ENCODE measurements at regions not wholly inside any gene's neighbourhood (a gene's known extent, or its start where the extent isn't known, plus 50 kb on each side); places are given as distances from the start of the nearest gene placed in this dataset.
"Not testable (repeated sequence)": the region's sequence is repeated elsewhere in the genome, so short reads cannot be mapped to it uniquely, and the experiment has no call there.

- Histone ChIP-seq H3K4me3 (ENCODE audit: low read length) (no peak overlapping the region), H3K9me3 (ENCODE audit: control insufficient read depth, low read length) (no peaks in the 10 kb centered on the region), H3K36me3 (ENCODE audit: control insufficient read depth, insufficient read depth, low read length) (no peaks in the 10 kb centered on the region)
Measured at GRCh38 chr18:75694292-75694691, 266.8 kb upstream of the SMIM21 start.

GRCh38 chr18:75691483-75691882, 264.0 kb upstream of the SMIM21 start:
- Histone ChIP-seq H3K4me1 (ENCODE audit: control insufficient read depth, insufficient read depth, low read length) (no peaks in the 10 kb centered on the region), H3K9ac (ENCODE audit: low read length) (no peak overlapping the region), H3K27me3 (ENCODE audit: control insufficient read depth, insufficient read depth, low read length) (no peaks in the 10 kb centered on the region), H3K36me3 (ENCODE audit: control insufficient read depth, insufficient read depth, low read length) (no peaks in the 10 kb centered on the region), H3K4me3 (ENCODE audit: low read length) (no peak overlapping the region), H3K9me3 (ENCODE audit: control insufficient read depth, low read length) (no peaks in the 10 kb centered on the region)

More at GRCh38 chr18:75694292-75694691, 266.8 kb upstream of the SMIM21 start:
- no peaks in the 10 kb centered on the region for H3K4me1 ChIP-seq (ENCODE audit: control insufficient read depth, insufficient read depth, low read length)
- H3K9ac ChIP-seq (ENCODE audit: low read length): no peak overlapping the region
- no peaks in the 10 kb centered on the region for H3K27me3 ChIP-seq (ENCODE audit: control insufficient read depth, insufficient read depth, low read length)

- H3K36me3 ChIP-seq (ENCODE audit: control insufficient read depth, insufficient read depth, low read length); H3K9ac ChIP-seq (ENCODE audit: low read length); H3K4me3 ChIP-seq (ENCODE audit: low read length); H3K9me3 ChIP-seq (ENCODE audit: control insufficient read depth, low read length); H3K27me3 ChIP-seq (ENCODE audit: control insufficient read depth, insufficient read depth, low read length); H3K4me1 ChIP-seq (ENCODE audit: control insufficient read depth, insufficient read depth, low read length): not testable (repeated sequence)
Measured at GRCh38 chr18:75690283-75690682, 262.8 kb upstream of the SMIM21 start.

- Histone ChIP-seq H3K36me3 (ENCODE audit: control insufficient read depth, insufficient read depth, low read length) (no peaks in the 10 kb centered on the region), H3K27me3 (ENCODE audit: control insufficient read depth, insufficient read depth, low read length) (no peaks in the 10 kb centered on the region), H3K9ac (ENCODE audit: low read length) (no peak overlapping the region), H3K4me1 (ENCODE audit: control insufficient read depth, insufficient read depth, low read length) (no peaks in the 10 kb centered on the region), H3K9me3 (ENCODE audit: control insufficient read depth, low read length) (no peaks in the 10 kb centered on the region), H3K4me3 (ENCODE audit: low read length) (no peak overlapping the region)
Measured at GRCh38 chr18:75687626-75688025, 260.1 kb upstream of the SMIM21 start.

- Histone ChIP-seq H3K4me3 (ENCODE audit: low read length) (no peak overlapping the region), H3K4me1 (ENCODE audit: control insufficient read depth, insufficient read depth, low read length) (no peaks in the 10 kb centered on the region), H3K9ac (ENCODE audit: low read length) (no peak overlapping the region), H3K27me3 (ENCODE audit: control insufficient read depth, insufficient read depth, low read length) (no peaks in the 10 kb centered on the region), H3K9me3 (ENCODE audit: control insufficient read depth, low read length) (no peaks in the 10 kb centered on the region), H3K36me3 (ENCODE audit: control insufficient read depth, insufficient read depth, low read length) (no peaks in the 10 kb centered on the region)
Measured at GRCh38 chr18:75683426-75683825, 255.9 kb upstream of the SMIM21 start.

GRCh38 chr18:75681538-75682115, 254.1 kb upstream of the SMIM21 start:
- no peak overlapping the region for H3K9ac ChIP-seq (ENCODE audit: low read length)
- no peaks in the 10 kb centered on the region for H3K4me1 ChIP-seq (ENCODE audit: control insufficient read depth, insufficient read depth, low read length)
- no peak overlapping the region for H3K4me3 ChIP-seq (ENCODE audit: low read length)
- no peaks in the 10 kb centered on the region for H3K9me3 ChIP-seq (ENCODE audit: control insufficient read depth, low read length)
- no peaks in the 10 kb centered on the region for H3K27me3 ChIP-seq (ENCODE audit: control insufficient read depth, insufficient read depth, low read length)
- H3K36me3 ChIP-seq (ENCODE audit: control insufficient read depth, insufficient read depth, low read length): no peaks in the 10 kb centered on the region

- no peak overlapping the region for H3K4me3 ChIP-seq (ENCODE audit: low read length)
- no peaks in the 10 kb centered on the region for H3K9me3 ChIP-seq (ENCODE audit: control insufficient read depth, low read length)
- H3K4me1 ChIP-seq (ENCODE audit: control insufficient read depth, insufficient read depth, low read length): no peaks in the 10 kb centered on the region
- no peak overlapping the region for H3K9ac ChIP-seq (ENCODE audit: low read length)
- no peaks in the 10 kb centered on the region for H3K27me3 ChIP-seq (ENCODE audit: control insufficient read depth, insufficient read depth, low read length)
- H3K36me3 ChIP-seq (ENCODE audit: control insufficient read depth, insufficient read depth, low read length): no peaks in the 10 kb centered on the region
Measured at GRCh38 chr18:75679331-75679730, 251.8 kb upstream of the SMIM21 start.

- no peaks in the 10 kb centered on the region for H3K27me3 ChIP-seq (ENCODE audit: control insufficient read depth, insufficient read depth, low read length)
Measured at GRCh38 chr18:75678627-75679026, 251.1 kb upstream of the SMIM21 start.

GRCh38 chr18:75677696-75678455, 250.4 kb upstream of the SMIM21 start:
- Histone ChIP-seq H3K4me1 (ENCODE audit: control insufficient read depth, insufficient read depth, low read length) (no peaks in the 10 kb centered on the region), H3K4me3 (ENCODE audit: low read length) (no peak overlapping the region), H3K36me3 (ENCODE audit: control insufficient read depth, insufficient read depth, low read length) (no peaks in the 10 kb centered on the region), H3K9me3 (ENCODE audit: control insufficient read depth, low read length) (no peaks in the 10 kb centered on the region), H3K9ac (ENCODE audit: low read length) (no peak overlapping the region), H3K27me3 (ENCODE audit: control insufficient read depth, insufficient read depth, low read length) (no peaks in the 10 kb centered on the region)

More at GRCh38 chr18:75678627-75679026, 251.1 kb upstream of the SMIM21 start:
- Histone ChIP-seq H3K4me3 (ENCODE audit: low read length) (no peak overlapping the region), H3K9me3 (ENCODE audit: control insufficient read depth, low read length) (no peaks in the 10 kb centered on the region), H3K4me1 (ENCODE audit: control insufficient read depth, insufficient read depth, low read length) (no peaks in the 10 kb centered on the region), H3K9ac (ENCODE audit: low read length) (no peak overlapping the region), H3K36me3 (ENCODE audit: control insufficient read depth, insufficient read depth, low read length) (no peaks in the 10 kb centered on the region)

GRCh38 chr18:75660932-75661331, 233.4 kb upstream of the SMIM21 start:
- no peaks in the 10 kb centered on the region for H3K9me3 ChIP-seq (ENCODE audit: control insufficient read depth, low read length)
- no peaks in the 10 kb centered on the region for H3K36me3 ChIP-seq (ENCODE audit: control insufficient read depth, insufficient read depth, low read length)
- H3K9ac ChIP-seq (ENCODE audit: low read length): no peak overlapping the region
- H3K4me1 ChIP-seq (ENCODE audit: control insufficient read depth, insufficient read depth, low read length): no peaks in the 10 kb centered on the region
- H3K27me3 ChIP-seq (ENCODE audit: control insufficient read depth, insufficient read depth, low read length): no peaks in the 10 kb centered on the region
- H3K4me3 ChIP-seq (ENCODE audit: low read length): no peak overlapping the region

GRCh38 chr18:75659535-75660023, 232.1 kb upstream of the SMIM21 start:
- Histone ChIP-seq H3K9ac (ENCODE audit: low read length) (no peak overlapping the region), H3K27me3 (ENCODE audit: control insufficient read depth, insufficient read depth, low read length) (no peaks in the 10 kb centered on the region), H3K36me3 (ENCODE audit: control insufficient read depth, insufficient read depth, low read length) (no peaks in the 10 kb centered on the region), H3K9me3 (ENCODE audit: control insufficient read depth, low read length) (no peaks in the 10 kb centered on the region), H3K4me3 (ENCODE audit: low read length) (no peak overlapping the region), H3K4me1 (ENCODE audit: control insufficient read depth, insufficient read depth, low read length) (peaks cover 7% of the 10 kb centered on the region)

GRCh38 chr18:75658330-75658729, 230.8 kb upstream of the SMIM21 start:
- no peaks in the 10 kb centered on the region for H3K27me3 ChIP-seq (ENCODE audit: control insufficient read depth, insufficient read depth, low read length)
- H3K4me3 ChIP-seq (ENCODE audit: low read length): no peak overlapping the region
- no peak overlapping the region for H3K9ac ChIP-seq (ENCODE audit: low read length)
- H3K4me1 ChIP-seq (ENCODE audit: control insufficient read depth, insufficient read depth, low read length): peaks cover 7% of the 10 kb centered on the region
- no peaks in the 10 kb centered on the region for H3K36me3 ChIP-seq (ENCODE audit: control insufficient read depth, insufficient read depth, low read length)
- no peaks in the 10 kb centered on the region for H3K9me3 ChIP-seq (ENCODE audit: control insufficient read depth, low read length)

Measured in mucosa of stomach (tissue), 1 donor.